Activated T-cell treated with anti-CD3 and anti-CD28 coated beads, Interleukin-2, amount 50 U/mL, for 4 hours (primary cell): ENCODE measurements at regions not wholly inside any gene's neighbourhood (a gene's known extent, or its start where the extent isn't known, plus 50 kb on each side); places are given as distances from the start of the nearest gene placed in this dataset.
"Not testable (repeated sequence)": the region's sequence is repeated elsewhere in the genome, so short reads cannot be mapped to it uniquely, and the experiment has no call there.

Source experiments
- ATAC-seq, 2 donors: fragments of 200-7000 bp; cut with Tn5 transposase; one replicate each; pipeline ENCODE4 v1.10.0; 2021
- DNase-seq: peaks from one replicate; pipeline ENCODE4 v3.0.0-alpha.2; 2020
- H3K27me3 Mint-ChIP-seq: one replicate; pipeline ENCODE4 v1.8.0; 2021; ENCODE audit warnings: low read depth, mixed read lengths
- H3K36me3 Mint-ChIP-seq: one replicate; pipeline ENCODE4 v1.8.0; 2022; ENCODE audit warnings: mixed read lengths; ENCODE audit not compliant: insufficient read depth
- H3K4me1 Mint-ChIP-seq: one replicate; pipeline ENCODE4 v1.8.0; 2021; ENCODE audit warnings: low read depth, mixed read lengths
- H3K4me3 Mint-ChIP-seq: one replicate; pipeline ENCODE4 v1.8.0; 2021; ENCODE audit warnings: mild to moderate bottlenecking, moderate library complexity, mixed read lengths
- H3K9me3 Mint-ChIP-seq: one replicate; pipeline ENCODE4 v1.8.0; 2021; ENCODE audit warnings: mixed read lengths

- no peak overlapping the region for H3K4me3 Mint-ChIP-seq
- H3K9me3 Mint-ChIP-seq = no peaks in the 10 kb centered on the region
- H3K36me3 Mint-ChIP-seq = no peaks in the 10 kb centered on the region
- DNase-seq (no peak), ATAC-seq (no peak)
- H3K4me1 Mint-ChIP-seq = no peaks in the 10 kb centered on the region
- H3K27me3 Mint-ChIP-seq = no peaks in the 10 kb centered on the region
Measured at GRCh38 chr9:117938086-117938485, 233.9 kb downstream of the TLR4 start.

GRCh38 chr9:117938896-117939295 is 234.7 kb downstream of the TLR4 start:
- DNase-seq = no peak
- Mint-ChIP-seq H3K4me1 (no peaks in the 10 kb centered on the region), H3K36me3 (no peaks in the 10 kb centered on the region), H3K27me3 (no peaks in the 10 kb centered on the region), H3K4me3 (no peak overlapping the region), H3K9me3 (no peaks in the 10 kb centered on the region)
- ATAC-seq = no peak

DNA sequence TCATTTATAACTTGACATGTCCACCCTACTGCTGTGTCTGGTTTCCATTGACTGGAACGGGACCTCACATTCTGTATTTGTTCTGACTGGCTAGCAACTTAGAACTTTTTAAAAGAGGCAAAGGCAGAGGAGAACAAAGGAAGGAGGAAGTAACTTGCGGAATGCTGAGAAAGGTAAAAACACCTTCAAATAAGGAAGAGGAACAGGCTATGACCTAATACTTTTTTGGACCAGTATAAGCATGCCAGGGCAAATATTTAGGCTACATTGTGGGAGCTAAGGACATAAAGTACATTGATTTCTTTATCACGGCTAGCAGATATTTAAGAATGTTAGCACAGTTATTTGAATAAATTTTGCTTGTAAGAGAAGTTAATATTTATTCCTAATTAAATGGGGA is 240.5 kb downstream of the TLR4 start:
- H3K9me3 Mint-ChIP-seq, H3K36me3 Mint-ChIP-seq, H3K4me1 Mint-ChIP-seq, ATAC-seq, H3K27me3 Mint-ChIP-seq, H3K4me3 Mint-ChIP-seq, DNase-seq: not testable (repeated sequence)

GRCh38 chr9:117945286-117945685 is 241.1 kb downstream of the TLR4 start:
- Mint-ChIP-seq H3K9me3 (no peaks in the 10 kb centered on the region), H3K4me1 (no peaks in the 10 kb centered on the region), H3K4me3 (no peak overlapping the region), H3K36me3 (no peaks in the 10 kb centered on the region), H3K27me3 (no peaks in the 10 kb centered on the region)
- ATAC-seq (no peak), DNase-seq (no peak)

- Mint-ChIP-seq H3K27me3 (peaks cover 2% of the 10 kb centered on the region), H3K4me3 (no peak overlapping the region), H3K4me1 (no peaks in the 10 kb centered on the region), H3K9me3 (no peaks in the 10 kb centered on the region), H3K36me3 (no peaks in the 10 kb centered on the region)
- ATAC-seq (no peak), DNase-seq (no peak)
Measured at GRCh38 chr9:117951127-117951526, 246.9 kb downstream of the TLR4 start.

DNA sequence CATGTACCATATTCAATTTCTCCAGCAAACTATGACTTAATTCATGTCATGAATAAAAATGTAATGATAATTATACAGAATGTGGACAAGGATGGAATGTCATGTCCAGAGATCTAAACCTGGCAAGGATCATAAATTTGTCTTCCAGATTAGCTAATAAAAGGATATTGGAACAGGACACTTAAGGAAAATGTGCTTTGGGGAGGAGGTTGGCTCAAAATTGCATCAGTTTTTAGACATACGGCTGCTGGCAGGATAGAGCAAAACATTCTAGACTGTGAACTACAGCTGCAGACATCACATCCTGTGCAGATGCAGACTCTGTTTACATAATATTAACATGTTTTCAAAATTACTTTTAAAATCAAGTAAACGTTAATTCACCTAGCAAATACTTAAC is 248.4 kb downstream of the TLR4 start:
- Mint-ChIP-seq H3K36me3 (no peaks in the 10 kb centered on the region), H3K27me3 (peaks cover 2% of the 10 kb centered on the region), H3K9me3 (no peaks in the 10 kb centered on the region), H3K4me3 (no peak overlapping the region), H3K4me1 (no peaks in the 10 kb centered on the region)
- no peak for ATAC-seq
- DNase-seq = no peak

DNA sequence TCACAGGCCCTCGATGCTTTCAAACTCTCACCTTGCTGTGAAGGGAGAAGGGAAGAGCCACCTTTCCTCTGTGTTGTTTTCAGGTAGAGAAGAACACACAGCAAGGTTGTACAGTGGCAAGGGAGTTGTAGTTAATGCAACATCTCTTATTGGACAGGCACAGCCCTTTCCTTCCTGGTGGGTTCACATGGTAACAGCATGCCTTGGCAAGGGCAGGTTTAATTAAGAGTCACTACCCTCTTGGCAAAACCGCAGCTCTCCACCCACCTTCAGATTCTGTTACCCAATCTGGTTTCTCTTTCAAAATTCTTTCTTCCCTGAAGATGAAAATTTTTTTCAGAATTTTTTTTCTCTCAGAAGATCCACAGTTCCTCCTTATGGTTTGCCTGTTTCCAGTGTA is 253.1 kb downstream of the TLR4 start:
- H3K9me3 Mint-ChIP-seq = no peaks in the 10 kb centered on the region

GRCh38 chr9:117958726-117959125 is 254.5 kb downstream of the TLR4 start:
- Mint-ChIP-seq H3K9me3 (no peaks in the 10 kb centered on the region), H3K4me1 (no peaks in the 10 kb centered on the region), H3K36me3 (no peaks in the 10 kb centered on the region), H3K4me3 (no peak overlapping the region), H3K27me3 (peaks cover 2% of the 10 kb centered on the region)
- no peak for DNase-seq
- no peak for ATAC-seq

More for the DNA sequence above, 253.1 kb downstream of the TLR4 start:
- no peaks in the 10 kb centered on the region for H3K36me3 Mint-ChIP-seq
- DNase-seq (no peak), ATAC-seq (no peak)
- peaks cover 2% of the 10 kb centered on the region for H3K27me3 Mint-ChIP-seq
- H3K4me1 Mint-ChIP-seq = no peaks in the 10 kb centered on the region
- H3K4me3 Mint-ChIP-seq = no peak overlapping the region

DNA sequence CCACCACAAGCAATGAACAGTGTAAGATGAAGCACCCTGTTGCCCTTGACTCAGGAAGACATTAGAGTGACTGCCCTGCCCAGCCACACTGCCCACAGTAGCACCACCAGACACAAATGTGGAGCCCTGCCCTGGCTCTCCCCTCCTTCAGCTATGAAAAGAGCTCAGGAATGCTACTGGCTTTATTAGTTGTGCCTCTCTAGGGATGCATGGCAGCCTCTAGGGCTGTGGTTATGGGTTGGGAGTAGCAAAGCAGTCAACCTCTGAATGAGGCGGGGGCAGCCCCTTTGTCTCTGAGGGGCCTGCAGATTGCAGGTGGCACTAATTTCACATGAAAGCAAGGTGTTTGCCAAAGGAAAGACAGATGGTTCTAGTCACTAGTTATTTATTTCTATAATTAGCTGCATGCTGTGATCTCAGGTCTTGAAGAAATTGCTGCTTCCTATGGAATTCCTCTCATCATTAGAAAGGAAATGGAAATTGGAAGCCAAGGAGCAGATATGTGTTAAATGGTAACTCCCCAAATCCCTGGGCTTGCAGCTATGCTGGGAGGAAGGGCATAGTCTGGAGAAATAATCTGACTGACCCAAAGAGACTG is 259.4 kb downstream of the TLR4 start:
- ATAC-seq (no peak), DNase-seq (no peak)
- H3K36me3 Mint-ChIP-seq = no peaks in the 10 kb centered on the region
- H3K4me1 Mint-ChIP-seq = no peaks in the 10 kb centered on the region
- H3K27me3 Mint-ChIP-seq = peaks cover 4% of the 10 kb centered on the region
- no peaks in the 10 kb centered on the region for H3K9me3 Mint-ChIP-seq
- no peak overlapping the region for H3K4me3 Mint-ChIP-seq

GRCh38 chr9:117970276-117971050 is 266.3 kb downstream of the TLR4 start:
- Mint-ChIP-seq H3K36me3 (no peaks in the 10 kb centered on the region), H3K4me1 (no peaks in the 10 kb centered on the region), H3K27me3 (peaks cover 4% of the 10 kb centered on the region), H3K9me3 (no peaks in the 10 kb centered on the region), H3K4me3 (no peak overlapping the region)
- DNase-seq (no peak), ATAC-seq (no peak)

GRCh38 chr9:117974108-117974507 is 269.9 kb downstream of the TLR4 start:
- peaks cover 4% of the 10 kb centered on the region for H3K27me3 Mint-ChIP-seq
- H3K36me3 Mint-ChIP-seq = no peaks in the 10 kb centered on the region
- H3K9me3 Mint-ChIP-seq = no peaks in the 10 kb centered on the region
- H3K4me1 Mint-ChIP-seq = no peaks in the 10 kb centered on the region
- no peak overlapping the region for H3K4me3 Mint-ChIP-seq
- ATAC-seq (no peak), DNase-seq (no peak)

DNA sequence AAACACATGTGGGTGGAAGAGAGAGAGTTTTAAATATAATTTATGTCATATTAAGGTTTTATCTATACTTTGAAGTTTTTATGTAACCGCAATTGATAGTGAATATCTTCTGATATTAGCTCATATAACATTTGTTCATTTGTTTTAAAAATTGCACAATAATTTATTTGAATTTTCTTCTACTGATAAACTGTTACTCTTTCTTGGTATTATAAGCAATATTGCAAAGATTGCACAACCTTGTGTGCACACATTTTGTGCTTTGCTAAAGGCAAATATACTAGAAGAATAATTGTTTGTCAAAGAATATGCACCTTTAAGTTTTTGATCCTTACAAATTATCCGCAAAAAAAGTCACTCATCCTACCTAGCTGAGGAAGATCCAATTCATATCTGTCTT is 275.7 kb downstream of the TLR4 start:
- peaks cover 8% of the 10 kb centered on the region for H3K27me3 Mint-ChIP-seq
- H3K36me3 Mint-ChIP-seq = no peaks in the 10 kb centered on the region
- H3K9me3 Mint-ChIP-seq = no peaks in the 10 kb centered on the region
- H3K4me1 Mint-ChIP-seq = no peaks in the 10 kb centered on the region
- DNase-seq (no peak), ATAC-seq (no peak)
- H3K4me3 Mint-ChIP-seq = no peak overlapping the region

GRCh38 chr9:117987945-117988344 is 283.7 kb downstream of the TLR4 start:
- H3K4me3 Mint-ChIP-seq = no peak overlapping the region
- H3K27me3 Mint-ChIP-seq = peaks cover 3% of the 10 kb centered on the region
- no peaks in the 10 kb centered on the region for H3K9me3 Mint-ChIP-seq
- H3K4me1 Mint-ChIP-seq = no peaks in the 10 kb centered on the region
- no peaks in the 10 kb centered on the region for H3K36me3 Mint-ChIP-seq
- DNase-seq (no peak), ATAC-seq (no peak)

DNA sequence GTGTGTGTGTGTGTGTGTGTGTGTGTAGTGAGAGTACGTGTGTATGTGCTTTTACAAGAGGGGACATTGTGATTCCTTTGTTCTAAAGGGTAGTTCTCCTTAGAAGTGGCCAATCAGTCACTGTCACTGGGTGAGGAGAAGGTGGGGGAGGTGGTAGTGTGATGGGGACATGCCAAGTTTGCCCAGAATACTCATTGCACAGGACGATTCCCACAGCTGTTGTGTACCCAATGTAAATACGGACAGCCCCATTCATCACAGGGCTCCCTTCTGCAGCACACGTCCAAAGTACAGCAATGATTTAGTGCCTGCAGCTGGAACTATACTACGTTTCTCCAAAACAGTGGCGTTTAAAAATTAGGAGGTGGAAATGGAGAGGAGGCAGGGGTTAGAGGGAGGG is 287.8 kb downstream of the TLR4 start:
- no peaks in the 10 kb centered on the region for H3K4me1 Mint-ChIP-seq
- no peaks in the 10 kb centered on the region for H3K36me3 Mint-ChIP-seq
- H3K9me3 Mint-ChIP-seq = no peaks in the 10 kb centered on the region
- H3K4me3 Mint-ChIP-seq = no peak overlapping the region
- peaks cover 7% of the 10 kb centered on the region for H3K27me3 Mint-ChIP-seq
- ATAC-seq (no peak), DNase-seq (no peak)

DNA sequence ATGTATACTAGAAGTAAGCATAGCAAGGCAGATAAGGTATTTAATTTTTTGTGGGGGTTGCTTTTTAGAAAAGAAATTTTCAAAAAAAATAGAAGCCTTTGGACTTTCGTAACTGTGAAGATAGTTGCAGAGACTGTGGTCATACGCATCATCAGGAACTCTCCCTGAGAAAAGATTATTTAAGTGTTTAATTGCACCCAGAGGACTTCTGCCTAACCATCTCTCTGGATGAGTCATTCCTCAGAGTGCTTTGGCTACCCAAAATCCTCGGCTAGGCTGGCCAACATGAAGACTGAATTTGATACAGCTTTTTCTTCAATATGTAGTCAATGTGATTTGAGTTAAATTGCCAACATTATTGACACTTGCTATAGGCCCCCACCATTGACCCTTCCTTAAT is 296.4 kb downstream of the TLR4 start:
- no peaks in the 10 kb centered on the region for H3K36me3 Mint-ChIP-seq
- DNase-seq (no peak), ATAC-seq (no peak)
- peaks cover 3% of the 10 kb centered on the region for H3K9me3 Mint-ChIP-seq
- no peaks in the 10 kb centered on the region for H3K27me3 Mint-ChIP-seq
- H3K4me1 Mint-ChIP-seq = no peaks in the 10 kb centered on the region
- H3K4me3 Mint-ChIP-seq = no peak overlapping the region
